ENCODE measurements at regions not wholly inside any gene's neighbourhood (a gene's known extent, or its start where the extent isn't known, plus 50 kb on each side); places are given as distances from the start of the nearest gene placed in this dataset.

- no peak overlapping the region for H3K27ac ChIP-seq
Measured at GRCh38 chr16:64453646-64454045, 668.2 kb downstream of the CDH11 start.

GRCh38 chr16:64452446-64452845 lies 669.4 kb downstream of the CDH11 start:
- H3K9me3 ChIP-seq: no peaks in the 10 kb centered on the region
- no peaks in the 10 kb centered on the region for H3K4me1 ChIP-seq (ENCODE audit: control insufficient read depth in 1 of 2, low read depth in 2 of 2)
- H3K27ac ChIP-seq: no peak overlapping the region
- H3K4me3 ChIP-seq: no peak overlapping the region
- ATAC-seq (ENCODE audit: insufficient number of reproducible peaks, low FRiP score, low read depth) (no peak), DNase-seq (ENCODE audit: low spot score) (no peak)
- TF ChIP-seq CTCF (IDR thresholded peaks at IDR 0.05): no peak
- H3K27me3 ChIP-seq (replicated peaks; ENCODE audit: insufficient read depth): no peaks in the 10 kb centered on the region
- H3K36me3 ChIP-seq: no peaks in the 10 kb centered on the region

More at GRCh38 chr16:64453646-64454045, 668.2 kb downstream of the CDH11 start:
- Histone ChIP-seq H3K4me3 (no peak overlapping the region), H3K27me3 (replicated peaks; ENCODE audit: insufficient read depth) (no peaks in the 10 kb centered on the region), H3K36me3 (no peaks in the 10 kb centered on the region), H3K9me3 (no peaks in the 10 kb centered on the region), H3K4me1 (ENCODE audit: control insufficient read depth in 1 of 2, low read depth in 2 of 2) (no peaks in the 10 kb centered on the region)
- ATAC-seq (ENCODE audit: insufficient number of reproducible peaks, low FRiP score, low read depth) (no peak), DNase-seq (ENCODE audit: low spot score) (no peak)
- TF ChIP-seq CTCF (IDR thresholded peaks at IDR 0.05): no peak

GRCh38 chr16:64450177-64450576 lies 671.7 kb downstream of the CDH11 start:
- Histone ChIP-seq H3K36me3 (no peaks in the 10 kb centered on the region), H3K9me3 (no peaks in the 10 kb centered on the region), H3K4me1 (ENCODE audit: control insufficient read depth in 1 of 2, low read depth in 2 of 2) (no peaks in the 10 kb centered on the region), H3K27me3 (replicated peaks; ENCODE audit: insufficient read depth) (no peaks in the 10 kb centered on the region), H3K4me3 (no peak overlapping the region), H3K27ac (no peak overlapping the region)
- no peak for ATAC-seq (ENCODE audit: insufficient number of reproducible peaks, low FRiP score, low read depth)
- no peak for DNase-seq (ENCODE audit: low spot score)
- TF ChIP-seq CTCF (IDR thresholded peaks at IDR 0.05): no peak

GRCh38 chr16:64449506-64449905 lies 672.4 kb downstream of the CDH11 start:
- no peaks in the 10 kb centered on the region for H3K9me3 ChIP-seq
- no peaks in the 10 kb centered on the region for H3K27me3 ChIP-seq (replicated peaks; ENCODE audit: insufficient read depth)
- no peak overlapping the region for H3K27ac ChIP-seq
- ATAC-seq (ENCODE audit: insufficient number of reproducible peaks, low FRiP score, low read depth): no peak
- no peak for TF ChIP-seq CTCF (IDR thresholded peaks at IDR 0.05)
- no peaks in the 10 kb centered on the region for H3K4me1 ChIP-seq (ENCODE audit: control insufficient read depth in 1 of 2, low read depth in 2 of 2)
- no peak overlapping the region for H3K4me3 ChIP-seq
- DNase-seq (ENCODE audit: low spot score): no peak
- H3K36me3 ChIP-seq: no peaks in the 10 kb centered on the region

DNA sequence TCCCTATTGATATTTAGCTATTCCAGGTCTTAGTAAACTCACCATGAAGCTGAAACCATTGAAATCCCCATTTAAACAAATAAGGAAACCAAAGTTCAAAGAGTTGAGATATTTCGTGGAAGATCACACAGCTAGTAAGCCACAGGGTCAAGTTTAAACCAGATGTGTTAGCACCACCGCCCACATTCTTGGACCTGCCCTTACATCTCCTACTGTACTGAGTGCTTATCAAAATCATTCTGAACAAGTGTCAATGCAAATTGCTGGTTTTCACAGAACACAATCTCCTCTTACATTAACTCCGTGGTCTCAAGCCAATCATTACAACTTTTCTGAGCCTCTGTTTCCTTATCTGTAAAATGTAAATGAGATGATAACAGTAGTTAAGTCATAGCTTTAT lies 676.2 kb downstream of the CDH11 start:
- Histone ChIP-seq H3K4me1 (ENCODE audit: control insufficient read depth in 1 of 2, low read depth in 2 of 2) (peaks cover under 1 to 3% of the 10 kb centered on the region in 2 donors), H3K9me3 (no peaks in the 10 kb centered on the region), H3K36me3 (no peaks in the 10 kb centered on the region), H3K27me3 (replicated peaks; ENCODE audit: insufficient read depth) (no peaks in the 10 kb centered on the region), H3K4me3 (no peak overlapping the region), H3K27ac (no peak overlapping the region)
- ATAC-seq (ENCODE audit: insufficient number of reproducible peaks, low FRiP score, low read depth): no peak
- TF ChIP-seq CTCF (IDR thresholded peaks at IDR 0.05): no peak
- DNase-seq (ENCODE audit: low spot score): no peak
